ENCODE measurements at regions not wholly inside any gene's neighbourhood (a gene's known extent, or its start where the extent isn't known, plus 50 kb on each side); places are given as distances from the start of the nearest gene placed in this dataset.
A peak's percentile ranks its signal among the peaks of the same experiment; 100 is the strongest.

DNA sequence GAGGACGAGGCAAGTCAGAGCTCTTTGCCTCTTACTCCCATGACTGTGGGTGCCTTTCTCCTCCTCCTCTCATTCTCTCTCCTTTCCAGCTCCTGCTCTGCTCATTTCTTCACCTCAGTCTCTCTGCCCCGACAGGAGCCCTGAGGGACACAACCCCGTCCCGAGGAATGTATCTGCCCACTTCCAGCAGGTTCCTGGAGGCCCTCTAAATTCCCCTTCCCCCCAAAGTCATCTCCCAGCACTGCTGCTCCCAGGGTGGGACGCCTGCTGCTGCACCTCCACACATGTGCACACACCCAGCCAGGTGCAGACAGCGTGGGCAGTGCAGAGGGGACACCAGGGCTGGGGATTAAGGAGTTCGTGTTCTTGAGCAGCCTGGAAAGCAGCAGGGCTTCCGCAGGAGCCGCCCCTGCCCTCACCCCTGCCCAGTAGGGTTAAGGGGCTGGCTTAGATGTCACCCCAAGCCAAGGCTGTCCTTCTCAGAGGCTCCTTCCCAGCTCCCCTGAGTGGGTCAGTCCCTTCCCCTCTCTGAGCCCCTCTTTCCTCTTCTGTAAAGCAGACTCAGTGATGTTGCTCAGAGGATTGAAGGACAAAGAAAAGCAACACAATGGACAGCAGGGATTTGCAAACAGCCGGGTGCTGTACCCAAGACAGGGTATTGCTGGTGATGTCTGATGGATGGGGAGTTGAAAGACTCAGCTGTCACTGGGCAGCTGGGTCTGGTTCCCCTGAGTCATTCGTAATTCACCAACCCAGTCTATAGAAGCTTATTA, 346.0 kb downstream of the MATN1 start:
- Histone ChIP-seq H3K27ac (no peak overlapping the region), H3K4me1 (peaks cover 0 to 8% (median 2%) of the 10 kb centered on the region in 4 donors), H3K4me3 (no peak overlapping the region), H3K36me3 (no peaks in the 10 kb centered on the region), H3K27me3 (peaks cover 0 to 53% of the 10 kb centered on the region in 2 donors), H3K9me3 (no peaks in the 10 kb centered on the region)
- DNase-seq = no peak
- intact Hi-C loops (cut with DNase I; ENCODE audit: low total_unique reads) = loop anchor here (5.0 kb wide), 1 partner anchor 1130 kb away; no protein-coding TSS in a partner anchor
- TF ChIP-seq, protein P1, sequence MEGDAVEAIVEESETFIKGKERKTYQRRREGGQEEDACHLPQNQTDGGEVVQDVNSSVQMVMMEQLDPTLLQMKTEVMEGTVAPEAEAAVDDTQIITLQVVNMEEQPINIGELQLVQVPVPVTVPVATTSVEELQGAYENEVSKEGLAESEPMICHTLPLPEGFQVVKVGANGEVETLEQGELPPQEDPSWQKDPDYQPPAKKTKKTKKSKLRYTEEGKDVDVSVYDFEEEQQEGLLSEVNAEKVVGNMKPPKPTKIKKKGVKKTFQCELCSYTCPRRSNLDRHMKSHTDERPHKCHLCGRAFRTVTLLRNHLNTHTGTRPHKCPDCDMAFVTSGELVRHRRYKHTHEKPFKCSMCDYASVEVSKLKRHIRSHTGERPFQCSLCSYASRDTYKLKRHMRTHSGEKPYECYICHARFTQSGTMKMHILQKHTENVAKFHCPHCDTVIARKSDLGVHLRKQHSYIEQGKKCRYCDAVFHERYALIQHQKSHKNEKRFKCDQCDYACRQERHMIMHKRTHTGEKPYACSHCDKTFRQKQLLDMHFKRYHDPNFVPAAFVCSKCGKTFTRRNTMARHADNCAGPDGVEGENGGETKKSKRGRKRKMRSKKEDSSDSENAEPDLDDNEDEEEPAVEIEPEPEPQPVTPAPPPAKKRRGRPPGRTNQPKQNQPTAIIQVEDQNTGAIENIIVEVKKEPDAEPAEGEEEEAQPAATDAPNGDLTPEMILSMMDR (IDR thresholded peaks at IDR 0.05) = no peak

DNA sequence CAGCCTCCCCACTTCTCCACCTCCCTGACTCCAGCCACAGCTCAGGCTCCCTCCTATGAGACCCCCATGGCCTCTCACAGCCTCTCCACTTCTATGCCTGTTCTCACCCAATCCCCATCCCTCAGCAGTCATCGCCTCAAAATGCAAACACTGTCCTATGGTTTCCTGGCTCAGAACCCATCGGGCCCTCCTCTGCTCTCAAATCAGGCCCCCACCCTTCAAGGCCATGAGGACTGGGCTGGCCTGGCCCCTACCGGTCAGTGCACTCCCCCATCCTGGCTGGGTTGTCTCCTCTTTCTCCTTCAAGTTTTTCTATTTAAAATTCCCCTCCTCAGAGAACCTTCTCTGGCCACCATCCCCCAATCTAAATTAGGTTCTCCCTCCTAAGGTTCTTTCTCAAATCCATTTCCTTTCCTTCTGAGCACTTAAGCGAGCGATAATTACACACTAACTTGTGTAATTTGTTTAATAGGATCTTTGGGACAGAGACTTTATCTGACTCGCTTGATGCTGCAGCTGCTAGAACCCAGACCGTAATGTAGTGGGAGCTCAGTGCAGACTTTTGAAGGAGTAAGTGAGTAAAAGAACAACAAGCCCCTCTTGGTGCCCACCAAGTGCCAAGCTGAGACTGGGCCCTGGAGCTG, 347.2 kb downstream of the MATN1 start:
- peaks cover 0 to 8% (median 2%) of the 10 kb centered on the region in 4 donors for H3K4me1 ChIP-seq
- DNase-seq = peak in 1 of 2 donors; percentile 23
- H3K27ac ChIP-seq = no peak overlapping the region
- TF ChIP-seq, protein P1 (IDR thresholded peaks at IDR 0.05) = no peak
- peaks cover 0 to 64% of the 10 kb centered on the region in 2 donors for H3K27me3 ChIP-seq
- no peaks in the 10 kb centered on the region for H3K36me3 ChIP-seq
- intact Hi-C loops (cut with DNase I; ENCODE audit: low total_unique reads) = loop anchor here (5.0 kb wide), 1 partner anchor 1129 kb away; no protein-coding TSS in a partner anchor
- H3K4me3 ChIP-seq = no peak overlapping the region
- H3K9me3 ChIP-seq = no peaks in the 10 kb centered on the region

DNA sequence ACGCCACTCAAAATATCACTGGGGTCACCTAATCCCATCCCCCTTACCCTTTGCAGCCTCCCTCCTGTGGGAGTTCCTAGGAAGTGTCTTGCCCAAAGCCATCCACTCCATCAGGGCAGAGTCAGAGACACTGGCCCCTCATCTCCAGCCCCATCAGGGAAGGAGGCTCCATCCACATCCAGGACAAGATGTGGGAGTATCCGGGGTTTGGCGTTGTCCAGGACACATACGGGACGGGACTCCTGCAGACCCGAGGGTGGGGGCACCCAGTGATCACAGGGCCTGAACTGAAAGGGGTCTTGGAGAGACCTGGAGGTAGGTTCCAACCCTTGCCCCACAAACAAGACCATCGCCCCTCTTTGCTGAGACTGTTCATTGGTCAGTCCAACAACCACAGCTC, 348.2 kb downstream of the MATN1 start:
- intact Hi-C loops (cut with DNase I; ENCODE audit: low total_unique reads) = loop anchor here (5.0 kb wide), 1 partner anchor 1128 kb away; no protein-coding TSS in a partner anchor
- no peaks in the 10 kb centered on the region for H3K36me3 ChIP-seq
- H3K4me3 ChIP-seq = no peak overlapping the region
- no peak overlapping the region for H3K27ac ChIP-seq
- DNase-seq = no peak
- H3K27me3 ChIP-seq = peaks cover 0 to 66% of the 10 kb centered on the region in 2 donors
- H3K9me3 ChIP-seq = no peaks in the 10 kb centered on the region
- TF ChIP-seq, protein P1 (IDR thresholded peaks at IDR 0.05) = no peak
- peaks cover 0 to 4% (median 1%) of the 10 kb centered on the region in 4 donors for H3K4me1 ChIP-seq

DNA sequence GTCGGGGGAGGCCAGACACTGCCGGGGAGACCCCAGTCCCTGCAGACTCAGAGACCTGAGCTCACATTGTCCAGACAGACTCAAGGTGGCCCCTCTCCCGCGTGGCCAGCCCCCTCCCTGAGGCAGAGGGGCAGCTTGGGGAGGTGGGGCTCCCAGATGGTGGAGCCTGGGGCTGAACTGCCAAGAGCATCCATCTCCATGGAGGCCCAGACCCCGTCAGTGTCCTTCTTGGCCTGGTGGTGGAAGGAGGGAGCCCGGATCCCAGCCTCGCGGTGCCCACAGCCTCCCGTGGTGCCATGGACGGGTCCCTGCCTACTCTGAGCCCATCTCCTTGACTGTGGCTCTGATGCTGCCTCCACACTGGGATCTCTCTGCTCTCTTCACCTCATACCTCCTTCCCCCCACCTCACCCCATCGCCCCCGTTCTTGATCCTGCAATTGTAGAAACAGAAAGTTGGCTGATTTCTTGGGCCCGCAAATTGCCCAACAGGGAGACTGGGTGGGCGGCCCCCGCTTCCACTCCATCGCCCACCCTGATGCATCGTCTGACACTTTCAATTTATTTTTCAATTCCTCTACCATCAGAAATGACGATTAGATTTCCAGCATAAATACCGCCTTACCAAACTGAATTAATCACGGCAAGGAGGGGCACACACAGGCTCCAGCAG, 348.9 kb downstream of the MATN1 start:
- Histone ChIP-seq H3K9me3 (no peaks in the 10 kb centered on the region), H3K4me1 (no peaks in the 10 kb centered on the region), H3K36me3 (no peaks in the 10 kb centered on the region), H3K27ac (no peak overlapping the region), H3K27me3 (peaks cover 0 to 66% of the 10 kb centered on the region in 2 donors), H3K4me3 (no peak overlapping the region)
- TF ChIP-seq, protein P1 (IDR thresholded peaks at IDR 0.05) = no peak
- DNase-seq = peak in 1 of 2 donors; percentile 54
- intact Hi-C loops (cut with DNase I; ENCODE audit: low total_unique reads) = loop anchor here (5.0 kb wide), 1 partner anchor 1127 kb away; no protein-coding TSS in a partner anchor

DNA sequence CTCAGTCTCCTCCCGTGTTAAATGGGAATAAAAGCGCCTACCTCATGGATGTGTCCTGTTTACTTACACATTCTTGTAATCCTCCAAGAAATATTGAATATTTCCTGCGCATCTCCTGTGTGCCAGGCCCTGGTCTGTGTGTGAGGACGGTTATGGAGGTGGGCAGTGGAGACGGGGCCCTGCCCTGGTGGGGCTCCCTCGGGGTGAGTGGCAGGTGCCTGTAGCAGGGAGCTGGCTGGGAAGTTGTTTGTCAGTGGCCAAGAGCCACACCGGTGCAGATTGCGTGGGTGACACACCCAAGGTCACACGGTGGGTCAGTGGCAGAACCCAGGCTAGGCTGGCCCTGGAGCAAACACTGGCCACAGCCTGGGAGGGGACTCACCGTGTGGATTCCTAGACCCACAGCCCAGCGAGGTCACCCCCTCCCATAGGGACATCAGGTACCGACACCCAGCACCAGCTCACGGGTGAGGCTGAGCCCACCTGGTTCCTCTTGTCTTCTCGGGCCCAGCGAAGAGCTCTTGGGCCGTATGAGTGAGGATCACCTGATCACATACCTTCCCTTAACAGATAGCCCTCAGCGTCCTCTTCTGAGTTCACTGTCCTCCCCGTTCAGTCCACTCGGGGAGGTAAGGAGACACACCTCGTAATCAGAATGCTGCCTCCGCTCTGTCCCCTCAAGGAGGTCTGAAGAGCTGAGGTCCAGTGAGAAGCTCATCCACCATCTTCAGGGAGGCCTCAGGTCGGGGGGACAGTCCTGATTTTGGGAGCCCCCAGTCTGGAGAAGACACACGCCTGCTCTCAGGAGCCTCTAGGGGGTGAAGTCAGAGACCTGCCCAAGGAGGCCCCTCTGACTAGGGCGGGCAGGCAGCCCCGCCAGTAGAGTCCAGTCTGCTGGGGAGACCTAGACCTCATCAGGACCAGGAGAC, 349.6 kb downstream of the MATN1 start:
- Histone ChIP-seq H3K9me3 (no peaks in the 10 kb centered on the region), H3K27me3 (peaks cover 0 to 61% of the 10 kb centered on the region in 2 donors), H3K4me3 (no peak overlapping the region), H3K27ac (no peak overlapping the region), H3K36me3 (no peaks in the 10 kb centered on the region), H3K4me1 (no peaks in the 10 kb centered on the region)
- TF ChIP-seq, protein P1 (IDR thresholded peaks at IDR 0.05) = no peak
- intact Hi-C loops (cut with DNase I; ENCODE audit: low total_unique reads) = no loop called here
- peak in 1 of 2 donors; percentile 23 for DNase-seq

Measured in tibial artery (tissue), 4 donors.